K562 (cell line): ENCODE measurements at regions not wholly inside any gene's neighbourhood (a gene's known extent, or its start where the extent isn't known, plus 50 kb on each side); places are given as distances from the start of the nearest gene placed in this dataset.

Source experiments
- ATAC-seq: fragments of 200-7000 bp; cut with Tn5 transposase; 3 replicates; pipeline ENCODE4 v1.9.1; 2020; ENCODE audit warnings: moderate library complexity
- BruUV-seq: library from RNA; stranded (reverse); fragments of 400-500 nt; replicated peaks from 2 replicates; lab custom pipeline; 2021; lab: Mats Ljungman, UMichigan
- CTCF ChIA-PET: fragments of 300-600 bp; formaldehyde crosslinking; extraction: SDS; loops from one replicate; lab custom pipeline; 2021; ENCODE audit warnings: low intra/inter-chr PET ratio; lab: Yijun Ruan, JAX
- POLR2A ChIA-PET: fragments of 300-600, 350-650 bp; sonication (Branson Sonifier 250); formaldehyde crosslinking; extraction: SDS; loops from one replicate; lab custom pipeline; 2021; ENCODE audit warnings: antibody characterized with exemption, inconsistent platforms; lab: Yijun Ruan, JAX
- DNase-seq, 4 experiments: peaks; one replicate each; pipeline versions ENCODE4 v3.0.0 to v3.0.0-alpha.2; 2011 to 2018; ENCODE audit warnings: low spot score in 3 of 4, mixed read lengths in 3 of 4; ENCODE audit errors: extremely low read depth in 1 of 4
- FAIRE-seq: peaks from 2 replicates; lab custom pipeline; 2011; peaks lifted over from hg19 to GRCh38; lab: Jason Lieb, UNC
- H2AFZ ChIP-seq: 2 replicates; pipeline ENCODE4 v1.6.0; 2011; ENCODE audit warnings: low read depth, low read length, control low read depth, inconsistent platforms
- H3K27ac ChIP-seq: fragments of 200-600 bp; 3 replicates; pipeline ENCODE4 v1.8.0; 2011; ENCODE audit warnings: low read depth, mild to moderate bottlenecking, control low read depth, inconsistent platforms, low read length, moderate library complexity, mixed read lengths; ENCODE audit errors: extremely low read depth
- H3K27me3 ChIP-seq, 2 experiments: fragments of 300-600 bp in 1 of 2; 2 replicates in 1 of 2; 3 replicates in 1 of 2; pipeline versions ENCODE4 v1.6.0 to v1.8.0; 2011; ENCODE audit warnings: inconsistent platforms in 2 of 2, low read length in 2 of 2, mild to moderate bottlenecking in 1 of 2, mixed read lengths in 1 of 2, moderate library complexity in 1 of 2; ENCODE audit not compliant: control insufficient read depth in 2 of 2, insufficient read depth in 2 of 2
- H3K36me3 ChIP-seq: fragments of 300-600 bp; 3 replicates; pipeline ENCODE4 v1.8.0; 2011; ENCODE audit warnings: mild to moderate bottlenecking, low read length, inconsistent platforms; ENCODE audit not compliant: control insufficient read depth, insufficient read depth
- H3K4me1 ChIP-seq, 2 experiments: fragments of 200-600 bp in 1 of 2; replicated peaks in 1 of 2; 2 replicates in 1 of 2; 3 replicates in 1 of 2; pipeline versions ENCODE4 v1.5.1 to v1.8.0; 2011; ENCODE audit warnings: inconsistent platforms in 2 of 2, low read length in 2 of 2, mild to moderate bottlenecking in 1 of 2, mixed read lengths in 1 of 2, moderate library complexity in 1 of 2; ENCODE audit not compliant: control insufficient read depth in 2 of 2, insufficient read depth in 2 of 2
- H3K4me2 ChIP-seq: 2 replicates; pipeline ENCODE4 v1.6.1; 2011; ENCODE audit warnings: low read length, control low read depth, inconsistent platforms, mixed read lengths; ENCODE audit not compliant: insufficient read depth
- H3K4me3 ChIP-seq: fragments of 200-600 bp; sonication (generic), shearing (Covaris generic); 2 replicates; pipeline ENCODE4 v1.5.1; 2016; ENCODE audit warnings: control low read depth, inconsistent platforms
- H3K79me2 ChIP-seq: fragments of 200-600 bp; 3 replicates; pipeline ENCODE4 v1.8.0; 2011; ENCODE audit warnings: low read length, inconsistent platforms; ENCODE audit not compliant: control insufficient read depth, insufficient read depth
- H3K9ac ChIP-seq, 2 experiments: 2 replicates each; pipeline versions ENCODE4 v1.6.0 to v1.6.1; 2011; ENCODE audit warnings: low read depth in 2 of 2, low read length in 2 of 2, control low read depth in 1 of 2, inconsistent platforms in 1 of 2, mild to moderate bottlenecking in 1 of 2, mixed read lengths in 1 of 2; ENCODE audit not compliant: insufficient read depth in 1 of 2
- H3K9me1 ChIP-seq: one replicate; pipeline ENCODE4 v1.6.0; 2011; ENCODE audit warnings: inconsistent platforms, mild to moderate bottlenecking, low read length, moderate library complexity; ENCODE audit not compliant: control insufficient read depth, insufficient read depth
- H3K9me3 ChIP-seq: replicated peaks from 2 replicates; pipeline ENCODE4 v1.5.1; 2011; ENCODE audit warnings: low read depth, low read length, inconsistent platforms; ENCODE audit not compliant: control insufficient read depth, insufficient read depth
- H4K20me1 ChIP-seq: replicated peaks from 2 replicates; pipeline ENCODE4 v1.6.1; 2011; ENCODE audit warnings: low read length, inconsistent platforms, mixed read lengths; ENCODE audit not compliant: control insufficient read depth, insufficient read depth
- ARID2 ChIP-seq: fragments of 450-650 bp; IDR thresholded peaks from 2 replicates; pipeline ENCODE4 v1.6.1; 2017; ENCODE audit warnings: antibody characterized with exemption, mild to moderate bottlenecking
- BHLHE40 ChIP-seq: IDR thresholded peaks from 2 replicates; pipeline ENCODE4 v1.6.1; 2011; ENCODE audit warnings: low read length, improper control_type of control experiment
- FOXJ2 ChIP-seq: fragments of 200-800 bp; sonication (Bioruptor generic); IDR thresholded peaks from 2 replicates; pipeline ENCODE4 v1.6.1; 2016; ENCODE audit warnings: missing genetic modification characterization, missing compliant biosample characterization
- IRF1 ChIP-seq: sonication (generic); formaldehyde crosslinking; IDR thresholded peaks from 2 replicates; pipeline ENCODE4 v1.8.0; 2022; ENCODE audit warnings: missing genetic modification reagents, mild to moderate bottlenecking, borderline replicate concordance
- KLF6 ChIP-seq: fragments of 250-450 bp; sonication (Bioruptor Pico); IDR thresholded peaks from 2 replicates; pipeline ENCODE4 v1.4.0; 2020; ENCODE audit warnings: mild to moderate bottlenecking, moderate library complexity, borderline replicate concordance
- NR3C1 ChIP-seq: sonication (generic); formaldehyde crosslinking; IDR thresholded peaks from 2 replicates; pipeline ENCODE4 v1.8.1; 2022; ENCODE audit warnings: missing genetic modification reagents
- NR4A1 ChIP-seq, 2 experiments: fragments of 250-450 bp in 1 of 2; fragments of 450-650 bp in 1 of 2; sonication (Bioruptor Pico) in 1 of 2; IDR thresholded peaks; 2 replicates each; pipeline versions ENCODE4 v1.4.0 to v1.6.1; 2016 to 2020; ENCODE audit warnings: mild to moderate bottlenecking in 2 of 2, missing compliant biosample characterization in 1 of 2, missing genetic modification characterization in 1 of 2, moderate library complexity in 1 of 2
- SIN3A ChIP-seq, 2 experiments: fragments of 150-350 bp in 1 of 2; IDR thresholded peaks; 2 replicates each; pipeline ENCODE4 v1.6.1; 2011 to 2016; ENCODE audit warnings: borderline replicate concordance in 2 of 2, low read depth in 2 of 2, low read length in 2 of 2, mild to moderate bottlenecking in 2 of 2, moderate library complexity in 2 of 2; ENCODE audit not compliant: control insufficient read depth in 1 of 2
- XRCC4 ChIP-seq: IDR thresholded peaks from one replicate; pipeline ENCODE4 v1.6.1; 2011; ENCODE audit not compliant: insufficient read depth, insufficient read length; ENCODE audit errors: extremely low read depth
- ZBTB7A ChIP-seq: IDR thresholded peaks from 2 replicates; pipeline ENCODE4 v1.6.1; 2011; ENCODE audit warnings: low read depth, mild to moderate bottlenecking, low read length, moderate library complexity, borderline replicate concordance; ENCODE audit not compliant: control insufficient read depth
- ZNF263 ChIP-seq: sonication (generic); formaldehyde crosslinking; IDR thresholded peaks from 2 replicates; pipeline ENCODE4 v1.8.0; 2022; ENCODE audit warnings: mild to moderate bottlenecking, missing genetic modification reagents, borderline replicate concordance
- ZNF316 ChIP-seq: fragments of 450-650 bp; IDR thresholded peaks from 2 replicates; pipeline ENCODE4 v1.6.1; 2016
- ZNF507 ChIP-seq: conservative IDR thresholded peaks from 2 replicates; pipeline ENCODE4 v1.6.1; 2017; ENCODE audit warnings: missing genetic modification characterization, missing compliant biosample characterization
- WGBS: fragments of 100-300 bp; shearing (Covaris generic); methylation state at CpG from one replicate; pipeline ENCODE4 v1.1.6; 2016; ENCODE audit warnings: low coverage, mixed read lengths; ENCODE audit not compliant: insufficient coverage; ENCODE audit errors: missing lambda C conversion rate; 5-methylcytosine and 5-hydroxymethylcytosine counted together
- in situ Hi-C: fragments of 300-500 bp; cut with MboI; formaldehyde crosslinking; loops from 4 replicates; pipeline ENCODE4 v1.15.0; 2018; ENCODE audit warnings: inconsistent platforms, mixed read lengths
- intact Hi-C: fragments of 100-400 bp; cut with micrococcal nuclease; formaldehyde crosslinking; loops from 2 replicates; pipeline ENCODE4 v1.14.2; 2022

GRCh38 chr22:47446331-47446730 is 683.9 kb downstream of the TBC1D22A start:
- Histone ChIP-seq H3K27me3 (no peaks in the 10 kb centered on the region; a peak in 1 of 5 replicates), H4K20me1 (no peaks in the 10 kb centered on the region), H3K36me3 (no peaks in the 10 kb centered on the region), H2AFZ (no peak overlapping the region), H3K4me2 (no peak overlapping the region), H3K4me1 (no peaks in the 10 kb centered on the region), H3K9me3 (no peaks in the 10 kb centered on the region), H3K79me2 (no peaks in the 10 kb centered on the region), H3K9ac (no peak overlapping the region), H3K27ac (no peak overlapping the region), H3K9me1 (no peaks in the 10 kb centered on the region), H3K4me3 (no peak overlapping the region)
- TF ChIP-seq FOXJ2 (no peak), BHLHE40 (no peak), KLF6 (CRISPR knock-in tag) (no peak), SIN3A (IDR thresholded peaks at IDR 0.05; ENCODE audit: borderline replicate concordance in 2 of 2, control insufficient read depth in 1 of 2, low read depth in 2 of 2, low read length in 2 of 2) (no peak)
- FAIRE-seq (no peak), DNase-seq (no peak), ATAC-seq (no peak)
- POLR2A ChIA-PET, result no interaction called here
- CTCF ChIA-PET, result no interaction called here
- 7% methylated on average over 5 of the region's 8 CpGs for WGBS
- in situ Hi-C loops, result no loop called here
- intact Hi-C loops, result no loop called here
- no TSS peak for BruUV-seq

GRCh38 chr22:47445716-47446290 is 683.4 kb downstream of the TBC1D22A start:
- no peak overlapping the region for H3K4me3 ChIP-seq
- TF ChIP-seq ZNF507 (tag) (no peak), ARID2 (no peak), NR3C1 (no peak), NR4A1 (CRISPR knock-in tag; IDR thresholded peaks at IDR 0.05) (no peak), NR4A1 (tag; IDR thresholded peaks at IDR 0.05) (no peak), ZNF316 (no peak), ZNF263 (CRISPR knock-in tag) (no peak), XRCC4 (no peak), ZBTB7A (no peak), IRF1 (CRISPR knock-in tag) (no peak), BHLHE40 (no peak)
- no peak overlapping the region for H3K27ac ChIP-seq
- in situ Hi-C loops (no loop called here), intact Hi-C loops (no loop called here)
- POLR2A ChIA-PET, result no interaction called here
- no peaks in the 10 kb centered on the region for H3K79me2 ChIP-seq
- H3K9ac ChIP-seq, result no peak overlapping the region
- no TSS peak for BruUV-seq
- H3K4me1 ChIP-seq, result no peaks in the 10 kb centered on the region
- H3K4me2 ChIP-seq, result no peak overlapping the region
- ATAC-seq (no peak), DNase-seq (no peak), FAIRE-seq (no peak)
- CTCF ChIA-PET, result no interaction called here
- no peaks in the 10 kb centered on the region for H3K36me3 ChIP-seq
- H3K9me3 ChIP-seq, result no peaks in the 10 kb centered on the region
- no peaks in the 10 kb centered on the region for H4K20me1 ChIP-seq
- no peaks in the 10 kb centered on the region for H3K9me1 ChIP-seq
- no peaks in the 10 kb centered on the region; a peak in 1 of 5 replicates for H3K27me3 ChIP-seq
- no peak overlapping the region for H2AFZ ChIP-seq
- WGBS, result 0% methylated on average over 7 of the region's 10 CpGs
